DMS53 treated with DMSO at 0.1 percent for 48 hours (cell line): ENCODE measurements at regions not wholly inside any gene's neighbourhood (a gene's known extent, or its start where the extent isn't known, plus 50 kb on each side); places are given as distances from the start of the nearest gene placed in this dataset.
"Not testable (repeated sequence)": the region's sequence is repeated elsewhere in the genome, so short reads cannot be mapped to it uniquely, and the experiment has no call there.

Source experiments
- DNase-seq: peaks from one replicate; lab custom pipeline; 2025; ENCODE audit not compliant: unreplicated experiment; lab: John Stamatoyannopoulos, UW

GRCh38 chr4:29014555-29014954, 1705.6 kb upstream of the PCDH7 start:
- DNase-seq, result no peak

DNA sequence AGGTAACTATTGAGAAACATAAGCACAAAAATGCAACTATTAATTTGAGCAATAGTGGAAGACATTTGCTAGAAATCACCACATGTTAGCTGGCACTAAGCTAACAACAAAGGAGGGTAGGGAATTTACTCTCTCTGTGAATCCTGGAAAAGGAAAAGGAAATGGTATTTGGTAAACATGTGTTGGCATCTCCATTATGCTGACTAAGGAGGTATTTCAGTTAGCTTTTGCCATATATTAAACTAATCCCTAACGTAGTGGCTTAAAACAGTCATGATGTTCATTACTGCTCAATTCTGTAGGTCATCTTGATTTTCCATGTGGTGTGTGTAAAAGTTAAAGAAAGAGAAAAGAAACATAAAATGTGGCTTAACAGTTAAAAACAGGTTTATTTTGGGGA, 1686.5 kb upstream of the PCDH7 start:
- no peak for DNase-seq

DNA sequence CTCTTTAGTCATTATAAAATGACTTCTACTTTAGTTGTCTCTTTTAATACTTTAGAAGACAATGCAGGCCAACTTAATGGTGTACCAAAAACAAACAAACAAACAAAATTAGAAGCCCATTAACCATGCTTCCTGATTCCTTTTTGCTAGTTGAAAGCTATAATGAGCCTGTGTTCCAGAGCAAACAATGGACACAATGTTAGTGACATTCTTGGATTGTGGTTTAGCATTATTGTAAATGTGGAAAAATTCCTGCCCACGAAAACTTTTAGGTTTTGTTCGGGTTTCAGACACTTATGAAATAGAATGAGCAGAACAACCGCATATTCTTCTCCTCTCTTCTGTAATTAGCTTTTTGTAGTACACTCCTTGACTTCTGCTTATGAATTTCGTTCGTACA, 1682.7 kb upstream of the PCDH7 start:
- no peak for DNase-seq

GRCh38 chr4:29043411-29043810, 1676.8 kb upstream of the PCDH7 start:
- DNase-seq, result no peak

DNA sequence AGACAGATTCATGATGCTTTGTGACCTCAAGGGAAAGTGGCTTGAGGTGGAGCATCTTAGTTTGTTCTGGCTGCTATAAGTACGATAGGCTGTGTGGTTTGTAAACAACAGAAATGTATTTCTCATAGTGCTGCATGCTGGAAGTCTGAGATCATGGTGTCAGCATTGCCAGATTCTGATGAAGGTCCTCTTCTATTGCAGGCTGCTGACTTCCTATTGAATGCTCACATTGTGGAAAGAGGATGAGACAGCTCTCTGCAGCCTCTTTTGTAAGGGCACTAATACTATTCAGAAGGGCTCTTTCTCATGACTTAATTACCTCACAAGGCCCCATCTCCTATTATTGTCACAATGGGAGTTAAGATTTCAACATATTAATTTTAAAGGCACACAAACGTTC, 1674.0 kb upstream of the PCDH7 start:
- DNase-seq, result no peak

DNA sequence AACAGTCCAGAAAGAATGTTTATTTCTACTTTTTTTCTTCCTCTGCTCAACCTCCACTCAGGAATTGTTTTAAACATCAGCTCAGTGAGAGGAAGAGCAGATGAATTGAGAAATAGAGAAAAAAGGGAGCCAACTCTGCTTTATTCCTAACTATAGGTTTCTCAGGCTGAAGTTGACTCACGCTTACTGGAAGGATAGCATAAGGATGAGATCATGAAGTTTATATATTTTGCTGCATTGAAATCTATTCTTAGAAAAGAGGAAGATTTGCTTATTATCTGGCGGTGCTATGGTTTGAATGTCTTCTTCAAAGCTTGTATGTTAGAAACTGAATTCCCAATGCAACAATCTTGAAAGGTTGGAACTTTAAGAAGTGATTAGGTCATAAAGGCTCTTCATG, 1673.4 kb upstream of the PCDH7 start:
- DNase-seq, result no peak

- no peak for DNase-seq
These were observed 1672.7 kb upstream of the PCDH7 start for GRCh38 chr4:29047341-29048041.

DNA sequence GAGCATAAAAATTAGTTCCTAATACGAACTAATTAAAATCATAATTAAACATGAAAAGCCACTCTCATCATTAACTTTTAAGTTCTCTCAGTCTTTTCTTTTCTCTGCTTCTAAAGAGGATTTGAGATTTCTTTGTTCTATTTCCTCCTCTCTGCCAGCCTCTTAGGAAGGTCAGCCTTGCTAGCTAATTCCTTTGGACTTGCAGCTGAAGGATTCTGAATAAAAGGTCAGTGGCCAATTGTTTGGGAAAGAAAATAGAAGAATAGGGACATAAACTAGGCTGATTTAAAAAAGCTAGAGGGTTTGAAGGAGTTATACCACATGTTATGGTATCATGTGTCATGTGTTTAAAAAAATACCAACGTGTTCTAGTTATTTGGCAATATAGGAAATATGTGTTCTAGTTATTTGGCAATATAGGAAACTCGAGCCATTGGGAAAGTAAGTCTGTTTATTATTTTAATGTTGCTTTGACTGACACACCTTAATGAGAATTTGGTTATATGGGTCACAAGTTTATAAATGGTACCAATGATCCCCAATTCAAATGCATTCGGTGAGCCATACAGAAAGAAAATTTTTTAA, 1668.7 kb upstream of the PCDH7 start:
- DNase-seq, result no peak

DNA sequence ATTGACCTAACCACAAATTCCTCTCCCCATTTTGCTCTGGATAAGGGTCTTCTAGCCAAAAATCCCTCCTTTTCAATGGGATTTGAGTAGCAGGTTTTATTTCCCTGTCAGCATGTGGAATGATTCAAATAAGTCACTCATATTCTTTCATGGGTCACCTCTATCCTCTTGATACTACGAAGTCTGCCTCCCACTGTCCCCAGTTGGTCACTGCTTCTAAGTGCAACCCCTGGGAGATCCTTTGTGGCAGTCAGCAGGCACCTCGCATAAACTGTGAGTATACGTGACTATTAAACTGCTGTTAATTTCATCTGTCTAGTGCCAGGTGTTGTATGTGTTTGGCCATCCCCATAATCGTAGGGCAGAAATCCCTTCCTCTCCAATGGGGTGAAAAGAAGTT, 1667.9 kb upstream of the PCDH7 start:
- DNase-seq, result no peak

- no peak for DNase-seq
These were observed 1661.6 kb upstream of the PCDH7 start for GRCh38 chr4:29058531-29058930.

DNA sequence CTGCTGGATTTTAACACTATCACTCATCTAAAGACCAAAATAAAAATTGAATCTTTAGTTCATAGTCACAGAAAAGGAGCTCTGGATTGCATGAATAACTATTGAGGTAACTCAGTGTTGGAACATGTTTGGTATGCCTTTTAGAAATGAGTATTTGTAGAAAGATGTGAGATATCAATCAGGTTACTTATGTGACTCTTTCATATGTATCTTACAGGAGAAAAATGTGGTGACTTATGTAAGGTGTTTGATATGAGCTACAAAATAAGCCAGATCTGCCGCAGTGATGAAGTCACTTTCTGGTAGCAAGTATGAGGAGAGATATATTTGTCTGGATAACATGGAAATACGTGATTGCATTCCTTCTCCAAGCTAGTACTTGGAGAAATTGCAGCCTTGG, 1653.3 kb upstream of the PCDH7 start:
- DNase-seq, result no peak

- no peak for DNase-seq
These were observed 1646.6 kb upstream of the PCDH7 start for GRCh38 chr4:29073571-29073970.

DNA sequence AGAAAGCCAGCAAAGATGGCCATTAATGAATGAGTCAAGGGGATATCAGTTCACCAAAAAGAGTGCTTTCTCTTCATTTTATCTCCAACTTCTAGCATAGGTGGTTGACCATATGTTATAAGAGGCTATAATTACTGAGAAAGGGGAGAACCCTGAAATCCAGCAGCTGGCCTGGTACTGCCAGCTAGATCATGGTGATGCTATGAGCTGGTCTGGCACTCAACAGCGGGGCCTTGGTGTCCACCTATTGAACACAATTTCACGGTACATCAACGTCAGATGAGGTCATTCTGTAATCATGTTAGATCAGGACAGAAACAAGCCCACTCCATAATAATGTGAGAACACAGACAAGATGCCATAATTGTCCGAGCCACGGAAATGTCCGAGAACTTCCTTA, 1644.8 kb upstream of the PCDH7 start:
- no peak for DNase-seq

GRCh38 chr4:29079260-29079659, 1640.9 kb upstream of the PCDH7 start:
- no peak for DNase-seq

- peak; percentile 30 for DNase-seq
These were observed 1638.8 kb upstream of the PCDH7 start for GRCh38 chr4:29081234-29081955.

- no peak for DNase-seq
These were observed 1637.5 kb upstream of the PCDH7 start for GRCh38 chr4:29082684-29083083.

DNA sequence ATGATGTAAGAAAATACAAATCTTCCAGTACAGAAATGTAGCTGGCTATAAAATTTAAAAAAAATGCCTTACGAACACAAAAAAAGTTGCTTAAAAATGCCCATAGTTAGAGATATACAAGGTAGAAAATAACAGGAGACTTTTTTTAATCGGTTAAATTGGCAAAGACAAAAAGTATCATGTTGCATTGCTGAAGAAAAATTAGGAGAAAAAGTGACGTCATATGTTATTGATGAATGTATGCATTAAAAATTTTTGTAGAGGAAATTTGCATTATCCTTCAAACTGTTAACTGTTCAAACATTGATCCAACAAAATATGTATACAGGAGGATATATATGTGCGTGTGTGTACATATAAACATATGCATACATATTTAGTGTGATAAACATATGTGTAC, 1634.4 kb upstream of the PCDH7 start:
- no peak for DNase-seq

GRCh38 chr4:29104694-29105093, 1615.5 kb upstream of the PCDH7 start:
- no peak for DNase-seq

- DNase-seq, result no peak
These were observed 1606.2 kb upstream of the PCDH7 start for GRCh38 chr4:29113960-29114359.

DNA sequence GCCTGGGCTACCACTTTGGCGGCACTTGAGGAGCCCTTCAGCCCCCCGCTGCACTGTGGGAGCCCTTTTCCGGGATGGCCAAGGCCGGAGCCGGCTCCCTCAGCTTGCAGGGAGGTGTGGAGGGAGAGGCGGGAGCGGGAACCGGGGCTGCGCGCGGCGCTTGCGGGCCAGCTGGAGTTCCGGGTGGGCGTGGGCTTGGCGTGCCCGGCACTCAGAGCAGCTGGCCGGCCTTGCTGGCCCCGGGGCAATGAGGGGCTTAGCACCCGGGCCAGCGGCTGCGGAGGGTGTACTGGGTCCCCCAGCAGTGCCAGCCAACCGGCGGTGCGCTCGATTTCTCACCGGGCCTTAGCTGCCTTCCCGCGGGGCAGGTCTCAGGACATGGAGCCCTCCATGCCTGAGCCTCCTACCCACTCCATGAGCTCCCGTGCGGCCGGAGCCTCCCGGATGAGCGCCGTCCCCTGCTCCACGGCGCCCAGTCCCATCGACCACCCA, 1602.9 kb upstream of the PCDH7 start:
- not testable (repeated sequence) for DNase-seq

- DNase-seq, result no peak
These were observed 1598.6 kb upstream of the PCDH7 start for GRCh38 chr4:29121586-29121985.

- DNase-seq, result no peak
These were observed 1591.4 kb upstream of the PCDH7 start for GRCh38 chr4:29128810-29129209.
